GM18507 (cell line): ENCODE measurements at regions not wholly inside any gene's neighbourhood (a gene's known extent, or its start where the extent isn't known, plus 50 kb on each side); places are given as distances from the start of the nearest gene placed in this dataset.
"Not testable (repeated sequence)": the region's sequence is repeated elsewhere in the genome, so short reads cannot be mapped to it uniquely, and the experiment has no call there.

Experiments used
- DNase-seq: peaks from one replicate; pipeline ENCODE4 v3.0.0; 2011; ENCODE audit warnings: low read depth; ENCODE audit not compliant: insufficient read length; ENCODE audit errors: extremely low spot score
- FAIRE-seq: peaks from 2 replicates; lab custom pipeline; 2011; peaks lifted over from hg19 to GRCh38; lab: Jason Lieb, UNC

- FAIRE-seq (no peak), DNase-seq (no peak)
These were observed 319.0 kb upstream of the PTGER4 start for GRCh38 chr5:40360685-40361084.

GRCh38 chr5:40359832-40360231 lies 319.9 kb upstream of the PTGER4 start:
- DNase-seq (no peak), FAIRE-seq (no peak)

- FAIRE-seq (no peak), DNase-seq (no peak)
These were observed 320.6 kb upstream of the PTGER4 start for GRCh38 chr5:40359093-40359492.

- FAIRE-seq: no peak
- no peak for DNase-seq
These were observed 323.5 kb upstream of the PTGER4 start for GRCh38 chr5:40356248-40356647.

- FAIRE-seq (no peak), DNase-seq (no peak)
These were observed 323.9 kb upstream of the PTGER4 start for GRCh38 chr5:40355846-40356245.

- FAIRE-seq (no peak), DNase-seq (no peak)
These were observed 324.5 kb upstream of the PTGER4 start for GRCh38 chr5:40355181-40355580.

- FAIRE-seq (no peak), DNase-seq (no peak)
These were observed 325.5 kb upstream of the PTGER4 start for GRCh38 chr5:40354171-40354570.

- no peak for DNase-seq
- FAIRE-seq: no peak
These were observed 326.3 kb upstream of the PTGER4 start for GRCh38 chr5:40353442-40353841.

GRCh38 chr5:40347981-40348725 lies 331.6 kb upstream of the PTGER4 start:
- no peak for FAIRE-seq
- DNase-seq: no peak

GRCh38 chr5:40346901-40347300 lies 332.8 kb upstream of the PTGER4 start:
- DNase-seq (no peak), FAIRE-seq (no peak)

GRCh38 chr5:40338434-40338833 lies 341.3 kb upstream of the PTGER4 start:
- FAIRE-seq, DNase-seq: not testable (repeated sequence)

GRCh38 chr5:40334242-40334635 lies 345.5 kb upstream of the PTGER4 start:
- no peak for DNase-seq
- FAIRE-seq: no peak

- peak; percentile 53 for FAIRE-seq
These were observed 346.1 kb upstream of the PTGER4 start for GRCh38 chr5:40333459-40334241.

GRCh38 chr5:40332970-40333369 lies 346.7 kb upstream of the PTGER4 start:
- FAIRE-seq: no peak
- no peak for DNase-seq

More at GRCh38 chr5:40333459-40334241, 346.1 kb upstream of the PTGER4 start:
- DNase-seq: no peak

GRCh38 chr5:40331616-40332015 lies 348.1 kb upstream of the PTGER4 start:
- no peak for DNase-seq
- FAIRE-seq: no peak

- DNase-seq: no peak
- FAIRE-seq: no peak
These were observed 358.2 kb upstream of the PTGER4 start for GRCh38 chr5:40321514-40321913.

GRCh38 chr5:40318395-40318794 lies 361.3 kb upstream of the PTGER4 start:
- DNase-seq (no peak), FAIRE-seq (no peak)

GRCh38 chr5:40317023-40317422 lies 362.7 kb upstream of the PTGER4 start:
- DNase-seq (no peak), FAIRE-seq (no peak)

- DNase-seq (no peak), FAIRE-seq (no peak)
These were observed 364.6 kb upstream of the PTGER4 start for GRCh38 chr5:40315126-40315525.

- no peak for FAIRE-seq
These were observed 365.4 kb upstream of the PTGER4 start for GRCh38 chr5:40314275-40314674.

GRCh38 chr5:40312205-40312604 lies 367.5 kb upstream of the PTGER4 start:
- DNase-seq: no peak
- FAIRE-seq: no peak

More at GRCh38 chr5:40314275-40314674, 365.4 kb upstream of the PTGER4 start:
- DNase-seq: no peak
